OCI-LY7 (cell line): ENCODE measurements at regions not wholly inside any gene's neighbourhood (a gene's known extent, or its start where the extent isn't known, plus 50 kb on each side); places are given as distances from the start of the nearest gene placed in this dataset.

Source experiments
- CTCF ChIP-seq: fragments of 200-600 bp; sonication (generic); conservative IDR thresholded peaks from 2 replicates; pipeline ENCODE4 v1.5.1; 2014; ENCODE audit warnings: mild to moderate bottlenecking, antibody characterized with exemption, low read length, moderate library complexity, mixed read lengths
- EZH2phosphoT487 ChIP-seq: fragments of 200-600 bp; sonication (generic); IDR thresholded peaks from 2 replicates; pipeline ENCODE4 v1.6.1; 2018; ENCODE audit warnings: low read depth, borderline replicate concordance, mild to moderate bottlenecking, mixed run types, antibody characterized with exemption, low read length, moderate library complexity, mixed read lengths

GRCh38 chr4:160795216-160795615 is 1368.6 kb downstream of the FSTL5 start:
- TF ChIP-seq CTCF (no peak), EZH2phosphoT487 (no peak)
